Erythroblast (primary cell): ENCODE measurements at regions not wholly inside any gene's neighbourhood (a gene's known extent, or its start where the extent isn't known, plus 50 kb on each side); places are given as distances from the start of the nearest gene placed in this dataset.

Experiments used
- GATA1 ChIP-seq: IDR thresholded peaks from 2 replicates; pipeline ENCODE4 v1.6.1; 2011; ENCODE audit warnings: low read depth, mild to moderate bottlenecking, control low read depth, low read length, moderate library complexity
- POLR2A ChIP-seq: IDR thresholded peaks from 2 replicates; pipeline ENCODE4 v1.6.1; 2011; ENCODE audit warnings: mild to moderate bottlenecking, low read length

DNA sequence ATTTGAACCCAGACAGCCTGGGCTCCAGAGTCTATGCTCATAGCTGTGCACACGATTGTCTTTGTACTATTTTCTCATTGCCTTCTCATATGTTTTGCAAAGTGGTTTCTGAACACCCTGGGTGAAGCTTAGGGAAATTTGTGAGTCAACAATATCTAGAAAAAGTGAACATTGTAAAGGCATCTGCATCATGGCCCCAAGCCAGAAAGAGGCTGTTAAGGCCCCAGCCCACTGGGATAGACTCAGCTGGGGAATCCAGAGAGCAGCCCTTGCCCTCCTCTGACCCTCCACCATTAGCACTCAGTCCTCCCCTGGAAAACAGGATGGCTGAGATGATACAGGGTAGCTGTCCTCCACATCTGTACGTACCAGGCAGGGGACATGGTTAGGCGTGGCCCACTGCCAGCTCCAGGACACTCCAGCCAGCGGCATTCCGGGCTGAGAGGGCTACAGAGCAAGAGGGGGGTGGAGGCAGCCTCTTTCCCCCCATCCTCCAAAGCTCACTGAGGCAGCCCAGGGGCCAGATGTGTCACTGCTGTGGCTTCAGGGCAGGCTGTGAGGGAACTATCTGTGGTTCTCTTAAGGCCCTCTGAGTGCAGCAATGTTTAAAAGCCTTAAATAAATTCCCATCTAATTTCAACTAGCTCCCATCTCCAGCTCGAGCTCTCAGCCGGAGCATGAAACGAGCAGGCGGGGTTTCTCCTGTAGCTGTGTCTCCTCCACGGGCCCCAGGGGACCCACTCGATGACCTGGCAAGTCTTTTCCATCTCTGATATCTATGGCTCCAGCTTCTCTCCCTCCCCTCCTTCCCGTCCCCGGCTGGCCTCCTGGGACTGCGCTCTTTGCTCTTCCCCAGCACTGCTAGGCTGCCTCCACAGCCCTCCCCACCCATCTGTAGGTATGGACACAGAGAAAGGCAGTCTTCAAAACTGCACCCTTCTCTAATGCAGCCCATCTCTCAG, 209.4 kb upstream of the LRFN2 start:
- TF ChIP-seq POLR2A = no peak
- TF ChIP-seq GATA1 = no peak
